ENCODE measurements at regions not wholly inside any gene's neighbourhood (a gene's known extent, or its start where the extent isn't known, plus 50 kb on each side); places are given as distances from the start of the nearest gene placed in this dataset.

- peak; percentile 68 for FAIRE-seq
- H2AFZ ChIP-seq (ENCODE audit: control insufficient read depth, low read length): no peak overlapping the region
These were observed 202.7 kb downstream of the SPRY1 start for GRCh38 chr4:123599061-123599919.

GRCh38 chr4:123599920-123600810 is 203.6 kb downstream of the SPRY1 start:
- H3K27me3 ChIP-seq (ENCODE audit: control insufficient read depth, extremely low read depth, insufficient read depth, low read length): no peaks in the 10 kb centered on the region
- H3K79me2 ChIP-seq (ENCODE audit: control insufficient read depth, insufficient read depth, low read length): no peaks in the 10 kb centered on the region
- peak; percentile 46 for FAIRE-seq
- H3K4me2 ChIP-seq (ENCODE audit: control insufficient read depth, extremely low read depth, insufficient read depth, low read depth, low read length): no peak overlapping the region
- H3K9me3 ChIP-seq (ENCODE audit: control insufficient read depth, low read depth, low read length): no peaks in the 10 kb centered on the region
- no peak overlapping the region for H3K27ac ChIP-seq (ENCODE audit: control insufficient read depth, insufficient read depth, low read length)
- H3K36me3 ChIP-seq (ENCODE audit: control insufficient read depth in 2 of 2, extremely low read depth in 1 of 2, insufficient read depth in 2 of 2, low read length in 2 of 2): no peaks in the 10 kb centered on the region
- dilution Hi-C loops (cut with MboI; ENCODE audit: extremely low pct_ligation_motif_present, low sequenced_read_pairs): no loop called here
- H2AFZ ChIP-seq (ENCODE audit: control insufficient read depth, low read length): peak overlapping the region; percentile 61
- no peak overlapping the region for H3K4me3 ChIP-seq (ENCODE audit: control insufficient read depth in 2 of 3, extremely low read depth in 1 of 3, insufficient read depth in 2 of 3, low read depth in 1 of 3, low read length in 3 of 3)
- H4K20me1 ChIP-seq (ENCODE audit: control insufficient read depth, extremely low read depth, insufficient read depth, low read length): no peaks in the 10 kb centered on the region
- no peak for TF ChIP-seq EZH2 (IDR thresholded peaks at IDR 0.05; ENCODE audit: low read length)
- TF ChIP-seq CTCF (optimal IDR thresholded peaks at IDR 0.05 in 1 of 3, IDR thresholded peaks at IDR 0.05 in 1 of 3, conservative IDR thresholded peaks at IDR 0.05 in 1 of 3; ENCODE audit: extremely low read depth in 1 of 3, insufficient read depth in 2 of 3, low read length in 3 of 3): no peak
- peaks cover 21% of the 10 kb centered on the region for H3K4me1 ChIP-seq (ENCODE audit: control insufficient read depth, extremely low read depth, insufficient read depth, low read length)
- no peak for DNase-seq (ENCODE audit: low read depth, low spot score)
- no peak overlapping the region for H3K9ac ChIP-seq (ENCODE audit: control insufficient read depth, extremely low read depth, insufficient read depth, low read length)
- no peaks in the 10 kb centered on the region for H3K9me1 ChIP-seq (ENCODE audit: control insufficient read depth, extremely low read depth, insufficient read depth, low read length)

More at GRCh38 chr4:123599061-123599919, 202.7 kb downstream of the SPRY1 start:
- Histone ChIP-seq H3K9me3 (ENCODE audit: control insufficient read depth, low read depth, low read length) (no peaks in the 10 kb centered on the region), H3K9me1 (ENCODE audit: control insufficient read depth, extremely low read depth, insufficient read depth, low read length) (no peaks in the 10 kb centered on the region), H3K79me2 (ENCODE audit: control insufficient read depth, insufficient read depth, low read length) (no peaks in the 10 kb centered on the region), H3K27me3 (ENCODE audit: control insufficient read depth, extremely low read depth, insufficient read depth, low read length) (no peaks in the 10 kb centered on the region), H3K4me2 (ENCODE audit: control insufficient read depth, extremely low read depth, insufficient read depth, low read depth, low read length) (no peak overlapping the region), H3K27ac (ENCODE audit: control insufficient read depth, insufficient read depth, low read length) (no peak overlapping the region), H3K4me3 (ENCODE audit: control insufficient read depth in 2 of 3, extremely low read depth in 1 of 3, insufficient read depth in 2 of 3, low read depth in 1 of 3, low read length in 3 of 3) (no peak overlapping the region), H3K9ac (ENCODE audit: control insufficient read depth, extremely low read depth, insufficient read depth, low read length) (no peak overlapping the region), H4K20me1 (ENCODE audit: control insufficient read depth, extremely low read depth, insufficient read depth, low read length) (no peaks in the 10 kb centered on the region), H3K4me1 (ENCODE audit: control insufficient read depth, extremely low read depth, insufficient read depth, low read length) (peaks cover 21% of the 10 kb centered on the region), H3K36me3 (ENCODE audit: control insufficient read depth in 2 of 2, extremely low read depth in 1 of 2, insufficient read depth in 2 of 2, low read length in 2 of 2) (no peaks in the 10 kb centered on the region)
- no peak for DNase-seq (ENCODE audit: low read depth, low spot score)
- dilution Hi-C loops (cut with MboI; ENCODE audit: extremely low pct_ligation_motif_present, low sequenced_read_pairs): no loop called here
- no peak for TF ChIP-seq EZH2 (IDR thresholded peaks at IDR 0.05; ENCODE audit: low read length)
- no peak for TF ChIP-seq CTCF (optimal IDR thresholded peaks at IDR 0.05 in 1 of 3, IDR thresholded peaks at IDR 0.05 in 1 of 3, conservative IDR thresholded peaks at IDR 0.05 in 1 of 3; ENCODE audit: extremely low read depth in 1 of 3, insufficient read depth in 2 of 3, low read length in 3 of 3)
